ENCODE measurements at regions not wholly inside any gene's neighbourhood (a gene's known extent, or its start where the extent isn't known, plus 50 kb on each side); places are given as distances from the start of the nearest gene placed in this dataset.

- peak; percentile 84 for DNase-seq (ENCODE audit: low read depth)
These were observed 259.6 kb upstream of the RRP15 start for GRCh38 chr1:218025454-218025853.

- DNase-seq (ENCODE audit: low read depth) = no peak
These were observed 257.9 kb upstream of the RRP15 start for GRCh38 chr1:218027152-218027551.

DNA sequence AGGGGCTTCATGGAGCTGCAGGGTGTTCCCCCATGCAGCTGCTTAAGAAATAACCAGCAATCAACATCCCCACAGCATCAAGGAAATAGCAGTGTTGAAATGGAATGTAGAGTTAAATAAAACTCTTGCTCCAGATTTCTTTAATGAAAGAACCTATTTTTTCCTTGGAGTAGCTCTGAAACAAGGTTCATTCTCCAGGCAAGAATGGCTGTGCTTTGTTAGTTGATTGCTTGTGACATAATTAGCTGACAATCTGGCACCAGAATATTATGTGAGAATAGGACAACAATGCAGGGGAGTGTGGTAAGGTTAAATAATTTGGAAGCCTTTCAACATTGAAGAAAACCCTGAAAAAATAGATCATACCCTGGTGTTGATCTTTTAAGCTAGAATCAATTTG lies 254.2 kb upstream of the RRP15 start:
- DNase-seq (ENCODE audit: low read depth) = no peak

GRCh38 chr1:218031901-218032300 lies 253.2 kb upstream of the RRP15 start:
- DNase-seq (ENCODE audit: low read depth) = no peak

- DNase-seq (ENCODE audit: low read depth) = no peak
These were observed 250.6 kb upstream of the RRP15 start for GRCh38 chr1:218034468-218034867.

GRCh38 chr1:218048828-218049420 lies 236.2 kb upstream of the RRP15 start:
- DNase-seq (ENCODE audit: low read depth) = no peak

DNA sequence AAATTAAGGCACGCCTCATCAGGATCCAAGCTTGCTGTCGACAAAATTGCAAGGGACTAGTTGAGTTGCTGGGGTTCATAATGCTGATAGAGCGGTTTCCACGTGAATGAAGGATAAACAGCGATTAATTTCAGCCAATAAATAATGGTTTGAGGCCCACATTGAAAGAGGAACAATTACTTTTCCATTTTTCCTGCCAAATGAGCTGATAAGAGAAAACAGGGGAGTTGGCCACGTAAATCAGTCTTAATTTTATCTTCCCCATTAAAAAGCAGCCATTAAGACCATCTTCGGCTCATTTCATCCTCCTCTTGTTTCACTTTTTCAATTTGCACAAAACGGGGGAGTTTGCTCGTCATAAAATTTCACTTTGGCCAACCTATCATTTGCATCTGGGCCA lies 235.5 kb upstream of the RRP15 start:
- DNase-seq (ENCODE audit: low read depth) = no peak

- DNase-seq (ENCODE audit: low read depth) = no peak
These were observed 226.4 kb upstream of the RRP15 start for GRCh38 chr1:218058730-218059129.

GRCh38 chr1:218064426-218064825 lies 220.7 kb upstream of the RRP15 start:
- no peak for DNase-seq (ENCODE audit: low read depth)

DNA sequence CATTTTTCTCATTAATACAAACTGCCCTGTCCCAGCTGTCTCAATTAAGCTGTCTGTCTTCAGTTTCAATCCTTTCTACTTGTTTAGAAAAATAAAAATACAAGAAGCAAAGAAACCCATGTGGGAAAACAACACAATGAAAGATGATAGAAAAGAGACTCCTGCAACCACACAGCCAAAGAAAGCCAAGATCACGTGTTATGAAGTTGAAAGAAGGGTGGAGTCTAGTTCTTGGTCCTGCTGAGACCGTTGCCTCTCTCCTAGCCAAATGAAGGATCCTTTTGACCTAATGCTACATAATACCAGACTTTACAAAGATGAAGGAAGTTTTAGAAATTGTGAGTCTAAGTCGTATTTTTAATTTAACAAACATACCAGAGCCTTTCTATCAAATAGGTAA lies 218.8 kb upstream of the RRP15 start:
- no peak for DNase-seq (ENCODE audit: low read depth)

- DNase-seq (ENCODE audit: low read depth) = no peak
These were observed 216.9 kb upstream of the RRP15 start for GRCh38 chr1:218068241-218068640.

DNA sequence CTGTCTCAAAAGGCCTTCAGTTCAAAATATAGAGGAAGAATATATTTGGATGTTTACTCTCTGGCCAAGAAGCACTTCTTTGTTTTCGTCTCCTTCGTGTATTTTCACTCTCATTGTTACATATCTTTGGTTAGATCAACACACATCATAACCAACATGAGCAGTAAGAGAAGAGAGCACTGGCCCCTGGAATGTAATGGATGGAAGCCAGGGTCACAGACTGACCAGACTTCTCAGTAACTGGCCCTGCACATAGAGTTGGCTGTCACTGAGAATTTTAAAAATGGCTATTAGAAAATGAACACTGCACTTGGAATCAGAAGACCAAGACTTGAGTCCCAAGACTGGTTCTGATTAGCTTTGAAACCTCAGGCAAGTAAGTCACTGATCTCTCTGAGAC lies 215.9 kb upstream of the RRP15 start:
- DNase-seq (ENCODE audit: low read depth) = no peak

- DNase-seq (ENCODE audit: low read depth) = no peak
These were observed 212.0 kb upstream of the RRP15 start for GRCh38 chr1:218073062-218073461.

DNA sequence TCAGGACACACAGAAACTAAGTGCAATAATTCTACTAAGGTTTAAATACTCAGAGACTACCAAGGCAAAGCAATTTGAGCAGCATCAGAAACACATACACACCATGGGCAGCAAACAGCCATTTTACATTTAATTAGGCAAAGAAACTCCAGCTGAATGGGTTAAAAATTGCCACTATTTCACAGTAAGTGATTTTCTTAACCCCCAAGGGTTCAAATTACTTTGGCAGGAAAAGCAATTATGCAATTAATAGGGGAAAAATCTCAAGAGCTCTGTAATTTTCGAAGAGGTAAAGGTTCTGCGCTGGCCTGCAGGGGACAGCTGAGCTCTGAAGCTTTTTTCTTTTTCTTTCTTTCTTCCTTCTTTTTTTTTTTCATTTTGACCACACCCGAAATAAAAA lies 206.2 kb upstream of the RRP15 start:
- DNase-seq (ENCODE audit: low read depth) = no peak

- DNase-seq (ENCODE audit: low read depth) = no peak
These were observed 205.7 kb upstream of the RRP15 start for GRCh38 chr1:218079347-218079746.

DNA sequence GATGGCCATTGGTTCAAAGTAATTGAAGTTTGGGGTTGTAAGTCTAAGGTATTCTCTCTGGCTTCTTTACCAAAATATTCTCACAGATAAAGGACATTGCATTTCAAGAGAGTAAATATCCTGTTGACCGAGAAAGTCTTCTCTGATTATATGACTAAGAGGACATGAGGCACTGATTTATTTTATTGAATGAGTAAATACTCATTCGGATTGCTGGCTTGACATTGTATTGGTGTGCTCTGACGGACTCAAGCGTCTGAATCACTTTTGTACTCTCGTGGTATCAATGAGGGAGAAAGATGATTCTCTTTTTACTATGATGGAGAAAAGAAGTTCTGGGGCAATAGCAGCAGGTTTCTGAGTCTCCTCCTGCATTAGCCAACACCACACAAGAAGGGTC lies 205.3 kb upstream of the RRP15 start:
- no peak for DNase-seq (ENCODE audit: low read depth)

DNA sequence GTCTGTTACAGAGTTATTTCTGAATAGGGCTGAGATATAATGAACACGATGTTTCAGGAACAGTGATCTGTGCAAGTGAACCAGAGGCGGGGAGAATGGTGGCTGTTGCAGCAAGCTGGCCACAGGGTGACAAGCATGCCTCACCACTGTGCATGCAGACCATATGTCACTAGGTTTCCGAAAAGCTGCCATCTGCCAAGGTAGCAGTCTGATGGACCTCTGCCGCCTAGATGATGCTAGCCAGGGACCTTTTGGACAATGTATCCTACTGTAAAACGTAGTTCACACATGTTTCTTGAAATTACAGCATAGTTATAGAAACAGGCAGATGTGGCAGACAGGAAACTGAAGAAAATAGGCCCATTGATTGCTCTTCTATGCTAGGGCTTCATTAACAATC lies 204.2 kb upstream of the RRP15 start:
- DNase-seq (ENCODE audit: low read depth) = no peak

DNA sequence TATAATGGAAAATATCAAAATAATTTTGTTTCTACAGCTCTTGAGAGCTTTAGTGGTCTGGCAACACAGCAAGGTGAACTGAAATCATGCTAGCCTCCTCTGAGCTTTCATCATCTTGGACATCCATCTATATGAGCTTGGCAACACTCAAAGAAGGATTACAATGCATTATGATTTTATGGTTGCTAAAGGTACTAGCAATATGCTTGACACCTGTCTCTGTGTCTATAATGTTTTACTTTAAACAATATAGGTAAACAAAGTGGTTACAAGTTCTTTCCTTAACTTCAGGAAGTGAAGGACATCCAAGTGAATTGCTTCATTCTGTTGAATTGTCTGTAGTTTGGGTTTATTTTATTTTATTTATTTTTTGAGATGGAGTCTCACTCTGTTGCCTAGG lies 203.7 kb upstream of the RRP15 start:
- DNase-seq (ENCODE audit: low read depth) = no peak

DNA sequence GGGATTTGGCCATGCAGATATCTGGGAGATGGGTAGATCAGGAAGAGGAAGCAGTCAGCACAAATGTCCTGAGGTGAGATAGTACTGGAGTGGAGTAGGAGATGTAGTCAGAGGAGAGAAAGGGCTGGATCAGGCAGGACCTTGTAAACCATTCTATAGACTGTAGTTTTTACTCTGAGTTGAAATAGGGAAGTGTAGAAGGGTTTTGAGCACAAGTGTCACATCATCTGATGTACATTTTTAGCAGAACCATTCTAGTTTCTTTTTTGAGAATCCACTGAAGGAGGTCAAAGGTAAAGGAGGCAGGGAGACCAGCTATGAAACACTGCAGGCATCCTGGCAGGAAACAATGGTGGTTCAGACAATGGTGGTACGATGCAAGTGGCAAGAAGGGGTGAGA lies 194.6 kb upstream of the RRP15 start:
- no peak for DNase-seq (ENCODE audit: low read depth)

DNA sequence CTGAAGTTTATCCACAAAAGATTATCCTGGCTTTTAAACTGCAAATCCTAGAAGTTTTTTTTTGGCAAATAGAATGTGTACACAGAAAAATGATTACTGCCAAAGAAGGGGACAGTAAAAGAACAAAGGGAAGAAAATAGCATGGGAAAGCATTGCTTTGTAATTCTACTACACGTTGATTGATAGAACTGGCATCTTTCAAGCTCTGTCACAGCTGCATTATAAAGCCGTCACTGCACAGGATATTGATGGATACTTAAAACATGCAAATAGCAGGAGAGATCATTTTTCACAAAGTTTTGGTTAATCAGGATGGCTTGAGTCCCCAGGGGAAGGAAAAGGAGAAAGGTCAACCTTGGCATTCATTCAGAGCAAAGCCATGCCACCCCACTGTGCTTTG lies 183.7 kb upstream of the RRP15 start:
- DNase-seq (ENCODE audit: low read depth) = no peak

GRCh38 chr1:218108034-218108433 lies 177.1 kb upstream of the RRP15 start:
- no peak for DNase-seq (ENCODE audit: low read depth)

DNA sequence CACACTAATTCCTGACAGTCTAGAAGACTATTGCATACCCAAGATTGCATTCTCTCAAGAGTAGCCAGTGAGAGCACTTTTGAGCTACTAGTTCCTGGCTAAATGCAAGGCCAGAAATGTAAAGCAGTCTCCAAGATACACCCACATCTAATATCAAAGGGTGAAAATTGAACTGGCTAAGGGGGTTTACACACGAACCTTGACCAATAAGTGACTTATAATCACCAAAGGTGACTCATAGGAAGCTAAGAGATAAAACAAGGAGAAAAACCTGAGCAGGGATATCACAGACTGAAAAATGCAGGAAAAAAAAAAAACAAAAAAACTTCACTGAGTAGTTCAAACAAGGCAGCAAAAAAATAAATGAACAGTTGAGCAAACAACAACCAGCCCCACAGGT lies 172.2 kb upstream of the RRP15 start:
- DNase-seq (ENCODE audit: low read depth) = no peak

GRCh38 chr1:218123968-218124367 lies 161.1 kb upstream of the RRP15 start:
- DNase-seq (ENCODE audit: low read depth) = no peak

GRCh38 chr1:218135371-218135770 lies 149.7 kb upstream of the RRP15 start:
- DNase-seq (ENCODE audit: low read depth) = no peak

DNA sequence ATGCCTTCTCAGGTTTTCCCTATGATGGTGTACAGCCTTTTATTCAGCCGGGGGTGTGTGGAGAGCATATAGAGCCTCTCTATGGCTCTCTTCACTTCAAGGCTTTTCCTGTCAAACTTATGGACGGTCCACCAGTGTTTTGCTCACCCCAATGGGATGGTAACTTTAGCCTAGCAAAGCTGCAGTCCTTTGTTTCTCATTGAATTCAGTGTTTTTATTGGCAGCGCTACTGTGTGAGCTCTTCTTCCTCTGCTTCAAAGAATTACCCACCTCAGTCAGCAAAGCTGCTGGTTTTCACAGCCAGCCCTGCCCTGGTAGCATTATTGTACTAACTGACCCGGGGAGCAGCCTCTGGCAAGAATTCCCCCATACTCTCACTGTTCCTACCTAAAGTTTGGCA lies 145.3 kb upstream of the RRP15 start:
- no peak for DNase-seq (ENCODE audit: low read depth)
